Sigmoid colon (tissue), 6 donors: ENCODE measurements at regions not wholly inside any gene's neighbourhood (a gene's known extent, or its start where the extent isn't known, plus 50 kb on each side); places are given as distances from the start of the nearest gene placed in this dataset.

Experiments
- DNase-seq: peaks from one replicate; pipeline ENCODE4 v3.0.0-alpha.2; 2019
- H3K27ac ChIP-seq, 4 donors: fragments of 200-600 bp; sonication (generic); one replicate each; pipeline ENCODE4 v1.5.1; 2016 to 2019; ENCODE audit warnings: mild to moderate bottlenecking in 1 of 4
- H3K27me3 ChIP-seq, 3 donors: fragments of 200-600 bp; sonication (generic); one replicate each; pipeline ENCODE4 v1.5.1; 2019; ENCODE audit warnings: mild to moderate bottlenecking in 1 of 3
- H3K36me3 ChIP-seq, 4 donors: fragments of 200-600 bp; sonication (generic); one replicate each; pipeline ENCODE4 v1.5.1; 2016 to 2019
- H3K4me1 ChIP-seq, 4 donors: fragments of 200-600 bp; sonication (generic); one replicate each; pipeline ENCODE4 v1.5.1; 2017 to 2019
- H3K4me3 ChIP-seq, 4 donors: fragments of 200-600 bp; sonication (generic); one replicate each; pipeline ENCODE4 v1.5.1; 2017 to 2019; ENCODE audit warnings: mild to moderate bottlenecking in 2 of 4, moderate library complexity in 1 of 4
- H3K9me3 ChIP-seq, 4 donors: fragments of 200-600 bp in 3 of 4; sonication (generic) in 3 of 4; one replicate each; pipeline versions ENCODE4 v1.5.1 to v1.6.1; 2013 to 2019
- EP300 ChIP-seq, 4 donors: sonication (generic); formaldehyde crosslinking; IDR thresholded peaks; one replicate each; pipeline ENCODE4 v1.6.1; 2017; ENCODE audit warnings: antibody characterized with exemption in 4 of 4
- POLR2A ChIP-seq, 2 donors: fragments of 450-650 bp; IDR thresholded peaks; one replicate each; pipeline ENCODE4 v1.6.1; 2016; ENCODE audit warnings: antibody characterized with exemption in 2 of 2, mild to moderate bottlenecking in 2 of 2, moderate library complexity in 2 of 2
- POLR2AphosphoS5 ChIP-seq, 4 donors: sonication (generic); formaldehyde crosslinking; IDR thresholded peaks; one replicate each; pipeline ENCODE4 v1.6.1; 2017; ENCODE audit warnings: antibody characterized with exemption in 4 of 4
- WGBS, 2 donors: extraction: QIAGEN DNeasy Blood & Tissue Kit; methylation state at CpG; one replicate each; pipeline ENCODE4 v1.1.7; 2013; 5-methylcytosine and 5-hydroxymethylcytosine counted together
- intact Hi-C: fragments of 100-400 bp; cut with DNase I; formaldehyde crosslinking; loops from one replicate; pipeline ENCODE4 v1.15.1; 2023
- TF ChIP-seq, protein P1 (sequence below), 4 experiments: fragments of 450-650 bp in 3 of 4; fragments of 200-600 bp in 1 of 4; IDR thresholded peaks; one replicate each; pipeline ENCODE4 v1.5.1; 2016 to 2019; ENCODE audit warnings: antibody characterized with exemption in 4 of 4, mild to moderate bottlenecking in 3 of 4, moderate library complexity in 2 of 4
- donor health status: healthy with polysubstance abuse.
- donor health status: healthy.

DNA sequence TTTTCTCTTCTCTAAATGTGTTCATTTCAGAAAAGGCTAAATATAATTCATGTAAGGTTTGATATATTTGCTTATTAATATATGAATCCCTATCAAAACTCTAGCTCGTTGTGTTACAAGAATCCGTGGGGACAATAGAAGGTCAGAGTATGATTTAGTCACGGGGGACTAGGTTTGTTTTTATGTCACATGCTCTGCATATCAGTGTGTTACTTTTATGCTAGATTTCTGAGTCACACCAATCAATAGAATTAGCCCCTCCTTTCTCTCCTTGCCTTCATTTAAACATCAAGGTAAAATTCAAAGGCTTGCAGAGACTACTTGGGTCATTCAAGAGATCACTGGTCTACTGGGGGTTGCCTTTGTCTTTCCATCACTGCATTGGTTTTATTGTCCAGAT lies 636.1 kb downstream of the NR2F2 start:
- Histone ChIP-seq H3K27ac (no peak overlapping the region), H3K4me1 (no peaks in the 10 kb centered on the region), H3K4me3 (no peak overlapping the region), H3K36me3 (no peaks in the 10 kb centered on the region), H3K9me3 (no peaks in the 10 kb centered on the region), H3K27me3 (no peaks in the 10 kb centered on the region)
- DNase-seq, result no peak
- intact Hi-C loops, result no loop called here
- TF ChIP-seq POLR2A (IDR thresholded peaks at IDR 0.05) (no peak), EP300 (IDR thresholded peaks at IDR 0.05) (no peak), POLR2AphosphoS5 (IDR thresholded peaks at IDR 0.05) (no peak)
- TF ChIP-seq, protein P1, sequence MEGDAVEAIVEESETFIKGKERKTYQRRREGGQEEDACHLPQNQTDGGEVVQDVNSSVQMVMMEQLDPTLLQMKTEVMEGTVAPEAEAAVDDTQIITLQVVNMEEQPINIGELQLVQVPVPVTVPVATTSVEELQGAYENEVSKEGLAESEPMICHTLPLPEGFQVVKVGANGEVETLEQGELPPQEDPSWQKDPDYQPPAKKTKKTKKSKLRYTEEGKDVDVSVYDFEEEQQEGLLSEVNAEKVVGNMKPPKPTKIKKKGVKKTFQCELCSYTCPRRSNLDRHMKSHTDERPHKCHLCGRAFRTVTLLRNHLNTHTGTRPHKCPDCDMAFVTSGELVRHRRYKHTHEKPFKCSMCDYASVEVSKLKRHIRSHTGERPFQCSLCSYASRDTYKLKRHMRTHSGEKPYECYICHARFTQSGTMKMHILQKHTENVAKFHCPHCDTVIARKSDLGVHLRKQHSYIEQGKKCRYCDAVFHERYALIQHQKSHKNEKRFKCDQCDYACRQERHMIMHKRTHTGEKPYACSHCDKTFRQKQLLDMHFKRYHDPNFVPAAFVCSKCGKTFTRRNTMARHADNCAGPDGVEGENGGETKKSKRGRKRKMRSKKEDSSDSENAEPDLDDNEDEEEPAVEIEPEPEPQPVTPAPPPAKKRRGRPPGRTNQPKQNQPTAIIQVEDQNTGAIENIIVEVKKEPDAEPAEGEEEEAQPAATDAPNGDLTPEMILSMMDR (IDR thresholded peaks at IDR 0.05), result no peak
- WGBS, 2 donors, result 74 to 87% methylated on average over 3 of the region's 3 CpGs

DNA sequence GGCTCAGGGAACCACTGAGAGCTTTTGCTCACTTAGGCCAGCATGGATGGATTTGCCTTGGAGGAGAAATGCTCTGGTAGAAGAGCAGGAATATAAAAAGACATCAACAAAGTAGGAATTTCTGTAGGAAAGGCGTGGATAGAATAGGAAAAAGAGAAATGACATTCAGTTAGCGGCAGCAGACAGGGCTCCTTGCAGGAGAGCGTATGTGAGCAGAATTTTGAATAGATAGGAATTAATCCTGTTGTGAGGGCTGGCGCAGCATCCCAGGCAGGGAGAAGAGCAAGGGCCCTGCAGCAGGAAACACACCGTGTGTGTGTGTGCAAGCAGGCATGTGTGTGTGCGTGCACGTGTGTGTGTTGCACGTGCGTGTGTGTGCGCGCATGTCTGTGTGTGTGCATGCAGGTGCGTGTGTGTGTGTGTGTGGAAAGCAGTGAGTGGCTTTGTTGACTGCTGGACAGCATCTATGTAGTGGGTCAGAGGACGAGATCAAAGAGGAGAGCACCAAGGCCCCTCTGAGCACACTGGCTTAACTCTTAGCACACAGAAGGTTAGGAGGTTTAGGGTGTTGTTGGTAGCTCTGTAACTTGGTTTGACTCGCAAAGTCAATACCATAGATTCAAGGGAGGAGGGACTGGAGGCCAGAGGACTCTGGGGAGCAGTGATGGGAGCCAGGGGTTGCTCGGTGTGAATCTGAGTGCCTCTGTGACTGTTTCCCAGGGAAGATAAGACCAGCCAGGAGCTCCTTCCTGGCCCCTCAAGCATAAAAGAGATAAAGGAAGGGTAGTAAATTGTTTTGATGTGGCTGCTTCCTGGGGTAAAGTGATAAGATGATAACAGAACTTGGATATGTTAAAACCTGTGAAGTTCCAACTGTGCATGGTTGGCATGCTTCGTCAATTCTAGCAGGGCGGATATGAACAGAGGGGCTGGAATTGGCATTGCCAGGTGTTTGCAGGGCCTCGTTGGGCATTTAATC lies 639.5 kb downstream of the NR2F2 start:
- Histone ChIP-seq H3K36me3 (no peaks in the 10 kb centered on the region), H3K4me1 (no peaks in the 10 kb centered on the region), H3K4me3 (no peak overlapping the region), H3K27ac (no peak overlapping the region), H3K9me3 (no peaks in the 10 kb centered on the region), H3K27me3 (no peaks in the 10 kb centered on the region)
- DNase-seq, result no peak
- 75 to 79% methylated on average over 18 of the region's 18 CpGs for WGBS, 2 donors
- intact Hi-C loops, result no loop called here
- no peak for TF ChIP-seq EP300 (IDR thresholded peaks at IDR 0.05)
- TF ChIP-seq, protein P1 (IDR thresholded peaks at IDR 0.05), result no peak

DNA sequence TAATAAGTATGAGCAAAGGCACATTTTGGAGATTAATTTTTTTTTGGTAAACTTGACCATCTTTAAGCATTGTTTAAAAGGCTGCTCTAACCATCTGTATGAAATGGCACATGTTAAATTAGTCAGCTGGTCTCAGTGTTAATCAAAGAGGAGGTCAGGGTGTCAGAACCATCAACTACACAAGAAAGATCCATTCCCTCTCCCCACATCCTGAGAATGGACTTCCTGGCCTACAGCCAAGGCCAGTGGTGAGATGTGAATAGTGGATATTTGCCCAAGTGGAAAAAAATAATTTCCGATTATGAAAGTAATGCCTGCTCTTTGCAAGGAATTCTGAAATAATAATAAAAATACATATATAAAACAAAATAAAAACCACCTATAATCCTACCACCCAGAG lies 641.7 kb downstream of the NR2F2 start:
- Histone ChIP-seq H3K4me1 (no peaks in the 10 kb centered on the region), H3K9me3 (no peaks in the 10 kb centered on the region), H3K36me3 (no peaks in the 10 kb centered on the region), H3K27me3 (no peaks in the 10 kb centered on the region), H3K27ac (no peak overlapping the region), H3K4me3 (no peak overlapping the region)
- no peak for TF ChIP-seq POLR2A (IDR thresholded peaks at IDR 0.05)
- TF ChIP-seq EP300 (IDR thresholded peaks at IDR 0.05), result no peak
- TF ChIP-seq POLR2AphosphoS5 (IDR thresholded peaks at IDR 0.05), result no peak
- TF ChIP-seq, protein P1 (IDR thresholded peaks at IDR 0.05), result no peak
- no peak for DNase-seq
- WGBS, 2 donors, result 42 to 45% methylated on average over 1 of the region's 1 CpG
- intact Hi-C loops, result no loop called here

DNA sequence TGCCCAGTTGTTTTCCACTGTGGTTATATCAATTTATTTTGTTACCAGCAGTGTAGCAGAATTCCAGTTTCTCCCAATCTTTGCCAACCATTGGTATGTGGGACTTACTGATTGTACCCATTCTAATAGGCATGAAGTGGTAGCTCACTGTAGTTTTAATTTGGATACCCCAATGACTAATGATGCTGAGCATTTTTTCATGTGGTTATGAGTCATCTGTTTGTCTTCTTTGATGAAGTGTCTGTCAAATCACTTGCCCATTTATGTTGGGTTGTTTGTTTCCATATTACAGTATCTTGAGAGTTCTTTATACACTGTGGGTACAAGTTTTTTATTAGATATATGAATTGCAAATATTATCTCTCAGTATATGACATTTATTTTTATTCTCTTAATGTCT lies 644.3 kb downstream of the NR2F2 start:
- H3K4me1 ChIP-seq, result no peaks in the 10 kb centered on the region

DNA sequence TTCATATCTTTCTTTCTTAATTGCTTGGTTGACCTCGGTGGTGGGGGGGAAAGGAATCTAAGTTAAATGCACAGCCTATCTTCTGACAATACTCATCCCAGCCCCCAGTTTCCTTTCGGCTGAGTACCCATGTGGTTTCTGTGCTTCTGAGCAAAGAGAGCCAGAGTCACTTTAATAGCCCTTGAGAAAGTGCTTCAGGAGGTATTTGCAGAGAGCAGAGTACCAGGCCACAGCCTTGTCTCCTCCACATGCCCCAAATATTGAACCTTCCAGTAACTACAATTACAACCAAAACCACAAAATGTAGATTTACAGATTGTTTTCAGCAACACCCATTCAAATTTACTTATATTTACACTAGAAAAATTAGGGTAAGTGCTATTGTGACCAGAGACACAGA lies 647.4 kb downstream of the NR2F2 start:
- H3K36me3 ChIP-seq, result no peaks in the 10 kb centered on the region
- intact Hi-C loops, result no loop called here
- no peaks in the 10 kb centered on the region for H3K9me3 ChIP-seq
- H3K4me1 ChIP-seq, result no peaks in the 10 kb centered on the region
- TF ChIP-seq POLR2AphosphoS5 (IDR thresholded peaks at IDR 0.05) (no peak), EP300 (IDR thresholded peaks at IDR 0.05) (no peak), POLR2A (IDR thresholded peaks at IDR 0.05) (no peak)
- TF ChIP-seq, protein P1 (IDR thresholded peaks at IDR 0.05), result no peak
- 34 to 39% methylated on average over 2 of the region's 2 CpGs for WGBS, 2 donors
- no peak for DNase-seq
- no peak overlapping the region for H3K27ac ChIP-seq
- no peaks in the 10 kb centered on the region for H3K27me3 ChIP-seq
- no peak overlapping the region for H3K4me3 ChIP-seq

More for the DNA sequence above, 644.3 kb downstream of the NR2F2 start:
- H3K4me3 ChIP-seq, result no peak overlapping the region
- no peaks in the 10 kb centered on the region for H3K9me3 ChIP-seq
- no peak for TF ChIP-seq POLR2AphosphoS5 (IDR thresholded peaks at IDR 0.05)
- TF ChIP-seq POLR2A (IDR thresholded peaks at IDR 0.05), result no peak
- no peak overlapping the region for H3K27ac ChIP-seq
- intact Hi-C loops, result no loop called here
- H3K27me3 ChIP-seq, result no peaks in the 10 kb centered on the region
- DNase-seq, result no peak
- no peaks in the 10 kb centered on the region for H3K36me3 ChIP-seq
